Kidney tubule cell (primary cell): ENCODE measurements at regions not wholly inside any gene's neighbourhood (a gene's known extent, or its start where the extent isn't known, plus 50 kb on each side); places are given as distances from the start of the nearest gene placed in this dataset.
A peak's percentile ranks its signal among the peaks of the same experiment; 100 is the strongest.
"Not testable (repeated sequence)": the region's sequence is repeated elsewhere in the genome, so short reads cannot be mapped to it uniquely, and the experiment has no call there.

Experiments used
- DNase-seq: peaks from one replicate; pipeline ENCODE4 v3.0.0-alpha.2; 2018; ENCODE audit warnings: low spot score

- no peak for DNase-seq
These were observed 791.2 kb downstream of the MAT2B start for GRCh38 chr5:164296603-164297080.

GRCh38 chr5:164298165-164298564 is 792.7 kb downstream of the MAT2B start:
- DNase-seq, result no peak

- DNase-seq, result no peak
These were observed 794.9 kb downstream of the MAT2B start for GRCh38 chr5:164300295-164300694.

GRCh38 chr5:164301136-164301535 is 795.7 kb downstream of the MAT2B start:
- DNase-seq, result no peak

GRCh38 chr5:164301708-164302107 is 796.3 kb downstream of the MAT2B start:
- no peak for DNase-seq

GRCh38 chr5:164302533-164303235 is 797.3 kb downstream of the MAT2B start:
- DNase-seq, result peak; percentile 4

- DNase-seq, result no peak
These were observed 798.3 kb downstream of the MAT2B start for GRCh38 chr5:164303646-164304215.

GRCh38 chr5:164306662-164307061 is 801.2 kb downstream of the MAT2B start:
- DNase-seq, result no peak

GRCh38 chr5:164312801-164313200 is 807.4 kb downstream of the MAT2B start:
- DNase-seq, result peak; percentile 14

GRCh38 chr5:164317676-164318075 is 812.3 kb downstream of the MAT2B start:
- DNase-seq, result no peak

GRCh38 chr5:164319161-164319560 is 813.7 kb downstream of the MAT2B start:
- DNase-seq, result peak; percentile 13

- DNase-seq, result no peak
These were observed 818.8 kb downstream of the MAT2B start for GRCh38 chr5:164324239-164324638.

GRCh38 chr5:164326219-164326618 is 820.8 kb downstream of the MAT2B start:
- no peak for DNase-seq

GRCh38 chr5:164327166-164327565 is 821.7 kb downstream of the MAT2B start:
- not testable (repeated sequence) for DNase-seq

GRCh38 chr5:164332349-164333196 is 827.2 kb downstream of the MAT2B start:
- DNase-seq, result no peak

GRCh38 chr5:164335837-164336236 is 830.4 kb downstream of the MAT2B start:
- DNase-seq, result peak; percentile 69

- DNase-seq, result no peak
These were observed 830.9 kb downstream of the MAT2B start for GRCh38 chr5:164336276-164336675.

GRCh38 chr5:164336906-164337305 is 831.5 kb downstream of the MAT2B start:
- DNase-seq, result peak; percentile 10

- DNase-seq, result no peak
These were observed 835.7 kb downstream of the MAT2B start for GRCh38 chr5:164341056-164341619.

GRCh38 chr5:164345173-164345849 is 839.9 kb downstream of the MAT2B start:
- DNase-seq, result peak; percentile 36

- DNase-seq, result no peak
These were observed 840.4 kb downstream of the MAT2B start for GRCh38 chr5:164345853-164346252.
